SKM-1 treated with dmso at 0.1 percent for 144 hours (cell line): ENCODE measurements at regions not wholly inside any gene's neighbourhood (a gene's known extent, or its start where the extent isn't known, plus 50 kb on each side); places are given as distances from the start of the nearest gene placed in this dataset.

ENCODE experiments used
- DNase-seq: peaks from one replicate; lab custom pipeline; 2025; ENCODE audit not compliant: unreplicated experiment; lab: John Stamatoyannopoulos, UW

GRCh38 chr5:6274846-6275543 lies 103.4 kb downstream of the MED10 start:
- no peak for DNase-seq

- no peak for DNase-seq
These were observed 104.6 kb downstream of the MED10 start for GRCh38 chr5:6273749-6274148.

GRCh38 chr5:6273090-6273735 lies 105.1 kb downstream of the MED10 start:
- DNase-seq = no peak

- DNase-seq = no peak
These were observed 108.4 kb downstream of the MED10 start for GRCh38 chr5:6269925-6270324.

- no peak for DNase-seq
These were observed 111.6 kb downstream of the MED10 start for GRCh38 chr5:6266671-6267197.

- DNase-seq = no peak
These were observed 114.0 kb downstream of the MED10 start for GRCh38 chr5:6264394-6264793.

GRCh38 chr5:6262651-6263363 lies 115.5 kb downstream of the MED10 start:
- DNase-seq = no peak

- no peak for DNase-seq
These were observed 116.7 kb downstream of the MED10 start for GRCh38 chr5:6261668-6262067.

- no peak for DNase-seq
These were observed 117.1 kb downstream of the MED10 start for GRCh38 chr5:6261256-6261655.

- no peak for DNase-seq
These were observed 117.5 kb downstream of the MED10 start for GRCh38 chr5:6260846-6261245.

GRCh38 chr5:6256901-6257300 lies 121.4 kb downstream of the MED10 start:
- DNase-seq = no peak

GRCh38 chr5:6255956-6256355 lies 122.4 kb downstream of the MED10 start:
- no peak for DNase-seq

GRCh38 chr5:6253846-6254245 lies 124.5 kb downstream of the MED10 start:
- DNase-seq = no peak

GRCh38 chr5:6253281-6253680 lies 125.1 kb downstream of the MED10 start:
- DNase-seq = no peak

- no peak for DNase-seq
These were observed 125.8 kb downstream of the MED10 start for GRCh38 chr5:6252581-6252980.

- no peak for DNase-seq
These were observed 126.7 kb downstream of the MED10 start for GRCh38 chr5:6251565-6252102.

- no peak for DNase-seq
These were observed 128.2 kb downstream of the MED10 start for GRCh38 chr5:6250121-6250520.

- DNase-seq = no peak
These were observed 130.2 kb downstream of the MED10 start for GRCh38 chr5:6248132-6248531.

- no peak for DNase-seq
These were observed 131.4 kb downstream of the MED10 start for GRCh38 chr5:6246820-6247437.

- no peak for DNase-seq
These were observed 134.0 kb downstream of the MED10 start for GRCh38 chr5:6244339-6244714.

GRCh38 chr5:6243706-6244338 lies 134.5 kb downstream of the MED10 start:
- DNase-seq = no peak
